HG02610 (cell line): ENCODE measurements at regions not wholly inside any gene's neighbourhood (a gene's known extent, or its start where the extent isn't known, plus 50 kb on each side); places are given as distances from the start of the nearest gene placed in this dataset.
"Not testable (repeated sequence)": the region's sequence is repeated elsewhere in the genome, so short reads cannot be mapped to it uniquely, and the experiment has no call there.

Source experiments
- ATAC-seq: cut with Tn5 transposase; IDR thresholded peaks from one replicate; pipeline ENCODE4 v1.9.1; 2021; ENCODE audit warnings: mild to moderate bottlenecking, moderate library complexity; ENCODE audit not compliant: unreplicated experiment

GRCh38 chr2:150271952-150272802, 215.3 kb downstream of the RND3 start:
- ATAC-seq, result no peak

- ATAC-seq, result no peak
Observed at GRCh38 chr2:150267651-150268415, 219.6 kb downstream of the RND3 start.

GRCh38 chr2:150266931-150267330, 220.5 kb downstream of the RND3 start:
- ATAC-seq, result no peak

- no peak for ATAC-seq
Observed at GRCh38 chr2:150264442-150264841, 223.0 kb downstream of the RND3 start.

- no peak for ATAC-seq
Observed at GRCh38 chr2:150261691-150262090, 225.8 kb downstream of the RND3 start.

GRCh38 chr2:150260636-150261035, 226.8 kb downstream of the RND3 start:
- no peak for ATAC-seq

- no peak for ATAC-seq
Observed at GRCh38 chr2:150259746-150260145, 227.7 kb downstream of the RND3 start.

- ATAC-seq, result no peak
Observed at GRCh38 chr2:150258781-150259307, 228.6 kb downstream of the RND3 start.

- ATAC-seq, result no peak
Observed at GRCh38 chr2:150256736-150257135, 230.7 kb downstream of the RND3 start.

GRCh38 chr2:150255528-150255927, 231.9 kb downstream of the RND3 start:
- ATAC-seq, result no peak

GRCh38 chr2:150249735-150250134, 237.7 kb downstream of the RND3 start:
- not testable (repeated sequence) for ATAC-seq

GRCh38 chr2:150247481-150247880, 240.0 kb downstream of the RND3 start:
- ATAC-seq, result no peak

- ATAC-seq, result no peak
Observed at GRCh38 chr2:150234787-150235446, 252.6 kb downstream of the RND3 start.

- ATAC-seq, result no peak
Observed at GRCh38 chr2:150232871-150233270, 254.6 kb downstream of the RND3 start.

GRCh38 chr2:150232321-150232720, 255.1 kb downstream of the RND3 start:
- no peak for ATAC-seq

- no peak for ATAC-seq
Observed at GRCh38 chr2:150230616-150231015, 256.9 kb downstream of the RND3 start.

GRCh38 chr2:150230004-150230403, 257.5 kb downstream of the RND3 start:
- no peak for ATAC-seq

- ATAC-seq, result no peak
Observed at GRCh38 chr2:150228936-150229335, 258.5 kb downstream of the RND3 start.

GRCh38 chr2:150225030-150225429, 262.4 kb downstream of the RND3 start:
- no peak for ATAC-seq

- ATAC-seq, result no peak
Observed at GRCh38 chr2:150224321-150224720, 263.1 kb downstream of the RND3 start.

GRCh38 chr2:150222942-150223341, 264.5 kb downstream of the RND3 start:
- no peak for ATAC-seq
